Right lobe of liver (tissue), 4 donors: ENCODE measurements at regions not wholly inside any gene's neighbourhood (a gene's known extent, or its start where the extent isn't known, plus 50 kb on each side); places are given as distances from the start of the nearest gene placed in this dataset.

Experiments used
- POLR2A ChIP-seq: fragments of 450-650 bp; IDR thresholded peaks from one replicate; pipeline ENCODE4 v1.6.1; 2017; ENCODE audit warnings: antibody characterized with exemption, mild to moderate bottlenecking
- TF ChIP-seq, protein P1 (sequence below), 4 donors: fragments of 200-600 bp in 3 of 4; fragments of 450-650 bp in 1 of 4; IDR thresholded peaks; one replicate each; pipeline versions ENCODE4 v1.5.1 to v1.8.0; 2016 to 2022; ENCODE audit warnings: antibody characterized with exemption in 4 of 4, mild to moderate bottlenecking in 2 of 4
- donor health status: DM: no; HTN: no; CAD: no.
- donor health status: DM: no; HTN: no; CAD: no.
- donor health status: DM: no; HTN: yes; CAD: no.

- TF ChIP-seq, protein P1, sequence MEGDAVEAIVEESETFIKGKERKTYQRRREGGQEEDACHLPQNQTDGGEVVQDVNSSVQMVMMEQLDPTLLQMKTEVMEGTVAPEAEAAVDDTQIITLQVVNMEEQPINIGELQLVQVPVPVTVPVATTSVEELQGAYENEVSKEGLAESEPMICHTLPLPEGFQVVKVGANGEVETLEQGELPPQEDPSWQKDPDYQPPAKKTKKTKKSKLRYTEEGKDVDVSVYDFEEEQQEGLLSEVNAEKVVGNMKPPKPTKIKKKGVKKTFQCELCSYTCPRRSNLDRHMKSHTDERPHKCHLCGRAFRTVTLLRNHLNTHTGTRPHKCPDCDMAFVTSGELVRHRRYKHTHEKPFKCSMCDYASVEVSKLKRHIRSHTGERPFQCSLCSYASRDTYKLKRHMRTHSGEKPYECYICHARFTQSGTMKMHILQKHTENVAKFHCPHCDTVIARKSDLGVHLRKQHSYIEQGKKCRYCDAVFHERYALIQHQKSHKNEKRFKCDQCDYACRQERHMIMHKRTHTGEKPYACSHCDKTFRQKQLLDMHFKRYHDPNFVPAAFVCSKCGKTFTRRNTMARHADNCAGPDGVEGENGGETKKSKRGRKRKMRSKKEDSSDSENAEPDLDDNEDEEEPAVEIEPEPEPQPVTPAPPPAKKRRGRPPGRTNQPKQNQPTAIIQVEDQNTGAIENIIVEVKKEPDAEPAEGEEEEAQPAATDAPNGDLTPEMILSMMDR (IDR thresholded peaks at IDR 0.05), result no peak
- TF ChIP-seq POLR2A, result no peak
Observed at GRCh38 chr16:54466233-54466632, 179.6 kb upstream of the IRX3 start.
